SU-DHL-6 (cell line): ENCODE measurements at regions not wholly inside any gene's neighbourhood (a gene's known extent, or its start where the extent isn't known, plus 50 kb on each side); places are given as distances from the start of the nearest gene placed in this dataset.
A peak's percentile ranks its signal among the peaks of the same experiment; 100 is the strongest.

ENCODE experiments used
- H2AFZ ChIP-seq: fragments of 200-600 bp; sonication (generic); 2 replicates; pipeline ENCODE4 v1.6.1; 2014; ENCODE audit warnings: low read depth, mild to moderate bottlenecking, moderate library complexity, mixed read lengths, antibody characterized with exemption, low read length; ENCODE audit not compliant: severe bottlenecking
- H3F3A ChIP-seq: fragments of 200-600 bp; shearing (Covaris generic); 2 replicates; pipeline ENCODE4 v1.6.0; 2016; ENCODE audit warnings: antibody characterized with exemption, mild to moderate bottlenecking; ENCODE audit not compliant: insufficient read depth
- H3K27ac ChIP-seq: fragments of 200-600 bp; sonication (generic); 2 replicates; pipeline ENCODE4 v1.5.1; 2016; ENCODE audit warnings: low read depth, mild to moderate bottlenecking, low read length, moderate library complexity, mixed read lengths
- H3K27me3 ChIP-seq: fragments of 200-600 bp; sonication (generic), shearing (Covaris generic); 2 replicates; pipeline ENCODE4 v1.6.0; 2014; ENCODE audit warnings: mild to moderate bottlenecking, low read length
- H3K36me3 ChIP-seq: fragments of 200-600 bp; sonication (generic); 2 replicates; pipeline ENCODE4 v1.6.1; 2014; ENCODE audit warnings: mild to moderate bottlenecking, low read length, mixed read lengths
- H3K4me2 ChIP-seq: fragments of 300-600, 200-600 bp; shearing (Covaris generic), sonication (generic); 2 replicates; pipeline ENCODE4 v1.6.0; 2014; ENCODE audit warnings: low read length, low read depth, mild to moderate bottlenecking; ENCODE audit not compliant: poor library complexity, severe bottlenecking
- H3K4me3 ChIP-seq: fragments of 200-600 bp; sonication (generic); 2 replicates; pipeline ENCODE4 v1.5.1; 2014; ENCODE audit warnings: antibody characterized with exemption, low read length, mild to moderate bottlenecking, mixed read lengths; ENCODE audit not compliant: insufficient read depth, poor library complexity, severe bottlenecking
- H3K79me2 ChIP-seq: fragments of 200-600 bp; sonication (generic); 2 replicates; pipeline ENCODE4 v1.6.1; 2014; ENCODE audit warnings: mild to moderate bottlenecking, low read length, moderate library complexity; ENCODE audit not compliant: insufficient read depth
- H3K9ac ChIP-seq: fragments of 200-600 bp; sonication (generic); 2 replicates; pipeline ENCODE4 v1.7.0; 2014; ENCODE audit warnings: mild to moderate bottlenecking, low read length
- H3K9me2 ChIP-seq: fragments of 200-600 bp; sonication (generic); replicated peaks from 2 replicates; pipeline ENCODE4 v1.6.1; 2014; ENCODE audit warnings: low read length; ENCODE audit not compliant: insufficient read depth
- H3K9me3 ChIP-seq: fragments of 200-600 bp; sonication (generic); 2 replicates; pipeline ENCODE4 v1.6.1; 2014; ENCODE audit warnings: low read length, mixed read lengths; ENCODE audit not compliant: insufficient read depth
- H4K20me1 ChIP-seq: fragments of 200-600 bp; sonication (generic); 2 replicates; pipeline ENCODE4 v1.6.1; 2014; ENCODE audit warnings: low read depth, mild to moderate bottlenecking, antibody characterized with exemption, low read length, moderate library complexity, mixed read lengths
- EZH2phosphoT487 ChIP-seq: fragments of 200-600 bp; sonication (generic), shearing (Covaris generic); conservative IDR thresholded peaks from 2 replicates; pipeline ENCODE4 v1.6.1; 2018; ENCODE audit warnings: mild to moderate bottlenecking, antibody characterized with exemption, low read length, moderate library complexity, mixed read lengths
- TF ChIP-seq, protein P1 (sequence below): fragments of 200-600 bp; sonication (generic); IDR thresholded peaks from one replicate; pipeline ENCODE4 v1.5.1; 2017; ENCODE audit warnings: antibody characterized with exemption, mild to moderate bottlenecking, low read length, moderate library complexity; ENCODE audit not compliant: insufficient read depth, poor library complexity, severe bottlenecking

DNA sequence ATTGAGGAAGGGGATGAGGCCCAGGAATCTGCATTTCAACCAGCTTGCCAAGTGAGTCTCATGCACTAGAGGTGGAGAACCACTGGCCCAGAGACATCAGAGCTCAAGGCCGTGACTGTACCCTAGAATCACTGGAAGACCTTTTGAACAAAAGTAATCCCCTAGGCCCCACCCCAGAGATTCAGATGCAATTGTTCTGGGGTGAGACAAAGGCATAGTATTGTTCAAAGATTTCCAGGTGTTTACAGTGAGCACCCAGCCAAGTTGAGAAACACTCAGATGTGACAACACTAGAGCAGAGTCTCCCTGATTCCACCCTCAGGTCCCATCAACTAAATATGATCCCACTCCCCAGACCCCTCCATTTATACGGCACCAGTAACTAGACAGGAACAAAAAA, 290.3 kb upstream of the TLE3 start:
- Histone ChIP-seq H3K9me2 (no peaks in the 10 kb centered on the region), H3K4me3 (no peak overlapping the region), H3K9ac (peak overlapping the region; percentile 38; the same call in 1 of the 2 replicates), H2AFZ (no peak overlapping the region), H3F3A (peaks cover 10% of the 10 kb centered on the region), H3K27ac (peak overlapping the region; percentile 78), H3K4me2 (peak overlapping the region; percentile 2), H3K36me3 (peaks cover 6% of the 10 kb centered on the region; the same call in 1 of the 2 replicates), H3K9me3 (peaks cover 4% of the 10 kb centered on the region; the same call in 1 of the 2 replicates), H4K20me1 (no peaks in the 10 kb centered on the region), H3K79me2 (no peaks in the 10 kb centered on the region), H3K27me3 (no peaks in the 10 kb centered on the region)
- no peak for TF ChIP-seq EZH2phosphoT487
- TF ChIP-seq, protein P1, sequence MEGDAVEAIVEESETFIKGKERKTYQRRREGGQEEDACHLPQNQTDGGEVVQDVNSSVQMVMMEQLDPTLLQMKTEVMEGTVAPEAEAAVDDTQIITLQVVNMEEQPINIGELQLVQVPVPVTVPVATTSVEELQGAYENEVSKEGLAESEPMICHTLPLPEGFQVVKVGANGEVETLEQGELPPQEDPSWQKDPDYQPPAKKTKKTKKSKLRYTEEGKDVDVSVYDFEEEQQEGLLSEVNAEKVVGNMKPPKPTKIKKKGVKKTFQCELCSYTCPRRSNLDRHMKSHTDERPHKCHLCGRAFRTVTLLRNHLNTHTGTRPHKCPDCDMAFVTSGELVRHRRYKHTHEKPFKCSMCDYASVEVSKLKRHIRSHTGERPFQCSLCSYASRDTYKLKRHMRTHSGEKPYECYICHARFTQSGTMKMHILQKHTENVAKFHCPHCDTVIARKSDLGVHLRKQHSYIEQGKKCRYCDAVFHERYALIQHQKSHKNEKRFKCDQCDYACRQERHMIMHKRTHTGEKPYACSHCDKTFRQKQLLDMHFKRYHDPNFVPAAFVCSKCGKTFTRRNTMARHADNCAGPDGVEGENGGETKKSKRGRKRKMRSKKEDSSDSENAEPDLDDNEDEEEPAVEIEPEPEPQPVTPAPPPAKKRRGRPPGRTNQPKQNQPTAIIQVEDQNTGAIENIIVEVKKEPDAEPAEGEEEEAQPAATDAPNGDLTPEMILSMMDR = no peak

DNA sequence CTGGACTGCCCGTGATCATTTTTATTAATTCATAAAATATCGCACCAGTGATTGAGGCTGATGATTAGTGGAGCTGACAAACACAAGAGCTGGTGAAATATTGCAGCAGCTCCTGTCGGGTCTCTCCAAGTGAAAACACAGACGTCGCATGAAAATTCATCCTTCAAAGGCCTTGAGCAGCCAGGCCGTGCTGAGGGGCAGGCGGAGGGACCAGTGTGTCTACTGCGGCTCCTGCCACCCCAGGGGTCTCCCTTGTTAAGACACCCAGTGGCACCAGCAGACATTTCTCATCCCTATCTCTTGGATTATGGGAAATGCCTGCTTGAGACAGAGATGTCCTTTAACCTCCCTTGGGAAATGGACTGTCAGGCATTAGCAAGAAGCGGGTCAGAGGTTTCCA, 289.4 kb upstream of the TLE3 start:
- Histone ChIP-seq H3K9me3 (peaks cover 4% of the 10 kb centered on the region; the same call in 1 of the 2 replicates), H3K79me2 (no peaks in the 10 kb centered on the region), H2AFZ (no peak overlapping the region), H3K9me2 (no peaks in the 10 kb centered on the region), H3K27me3 (no peaks in the 10 kb centered on the region), H3K4me3 (no peak overlapping the region), H3F3A (peaks cover 10% of the 10 kb centered on the region), H3K36me3 (peaks cover 6% of the 10 kb centered on the region; the same call in 1 of the 2 replicates), H4K20me1 (no peaks in the 10 kb centered on the region), H3K27ac (peak overlapping the region; percentile 78), H3K9ac (peak overlapping the region; percentile 38), H3K4me2 (peak overlapping the region; percentile 52)
- no peak for TF ChIP-seq EZH2phosphoT487
- TF ChIP-seq, protein P1 = no peak

DNA sequence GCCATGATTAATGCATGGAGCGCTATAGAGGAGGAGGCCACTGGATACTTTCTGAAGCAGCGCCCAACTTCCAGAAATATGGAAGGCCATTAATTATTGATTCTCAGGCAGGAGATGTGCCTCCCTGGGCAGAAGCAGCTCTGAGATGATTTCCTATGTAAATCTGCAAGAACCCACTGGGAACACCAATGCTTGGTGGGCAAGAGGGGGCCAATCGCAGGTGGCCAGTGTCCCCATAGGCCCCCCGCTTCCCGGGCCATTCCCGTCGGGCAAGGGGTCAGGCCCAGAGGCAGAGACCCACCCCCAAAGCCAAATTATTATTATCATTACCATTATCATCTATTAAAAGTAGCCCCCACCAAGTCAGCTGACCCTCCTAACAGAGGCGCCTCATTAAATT, 288.0 kb upstream of the TLE3 start:
- H3K4me3 ChIP-seq = no peak overlapping the region

More for the DNA sequence above, 288.0 kb upstream of the TLE3 start:
- H3K27ac ChIP-seq = peak overlapping the region; percentile 78
- peaks cover 6% of the 10 kb centered on the region for H3F3A ChIP-seq
- H3K27me3 ChIP-seq = no peaks in the 10 kb centered on the region
- TF ChIP-seq, protein P1 = no peak
- TF ChIP-seq EZH2phosphoT487 = no peak
- H3K9me3 ChIP-seq = peaks cover 2% of the 10 kb centered on the region; the same call in 1 of the 2 replicates
- no peaks in the 10 kb centered on the region for H3K9me2 ChIP-seq
- peak overlapping the region; percentile 38; the same call in 1 of the 2 replicates for H3K9ac ChIP-seq
- peaks cover 2% of the 10 kb centered on the region; the same call in 1 of the 2 replicates for H3K36me3 ChIP-seq
- no peak overlapping the region for H2AFZ ChIP-seq
- H3K4me2 ChIP-seq = peak overlapping the region; percentile 52
- no peaks in the 10 kb centered on the region for H4K20me1 ChIP-seq
- no peaks in the 10 kb centered on the region for H3K79me2 ChIP-seq
